ENCODE measurements at regions not wholly inside any gene's neighbourhood (a gene's known extent, or its start where the extent isn't known, plus 50 kb on each side); places are given as distances from the start of the nearest gene placed in this dataset.

GRCh38 chr4:96134806-96135205 is 294.9 kb downstream of the PDHA2 start:
- DNase-seq (no peak), ATAC-seq (no peak)
- Mint-ChIP-seq H3K4me3 (no peak overlapping the region), H3K9me3 (peaks cover 0 to 7% (median 0%) of the 10 kb centered on the region in 9 donors), H3K4me1 (no peaks in the 10 kb centered on the region), H3K36me3 (no peaks in the 10 kb centered on the region), H3K27me3 (no peaks in the 10 kb centered on the region), H3K27ac (no peak overlapping the region)
- POLR2A ChIA-PET, result no interaction called here

- no peak for ATAC-seq
- POLR2A ChIA-PET, result no interaction called here
- H3K27me3 Mint-ChIP-seq, result no peaks in the 10 kb centered on the region
- H3K9me3 Mint-ChIP-seq, result peaks cover 0 to 6% (median 0%) of the 10 kb centered on the region in 9 donors
- no peaks in the 10 kb centered on the region for H3K36me3 Mint-ChIP-seq
- H3K4me3 Mint-ChIP-seq, result no peak overlapping the region
- H3K27ac Mint-ChIP-seq, result no peak overlapping the region
- no peaks in the 10 kb centered on the region for H3K4me1 Mint-ChIP-seq
- DNase-seq, result no peak
Observed at GRCh38 chr4:96136056-96136455, 296.2 kb downstream of the PDHA2 start.

GRCh38 chr4:96139251-96139929 is 299.5 kb downstream of the PDHA2 start:
- no peak for DNase-seq
- no peak for ATAC-seq
- no peaks in the 10 kb centered on the region for H3K36me3 Mint-ChIP-seq
- POLR2A ChIA-PET, result no interaction called here
- H3K27me3 Mint-ChIP-seq, result no peaks in the 10 kb centered on the region
- peaks cover 0 to 13% (median 0%) of the 10 kb centered on the region in 9 donors for H3K9me3 Mint-ChIP-seq
- H3K27ac Mint-ChIP-seq, result no peak overlapping the region
- H3K4me1 Mint-ChIP-seq, result no peaks in the 10 kb centered on the region
- H3K4me3 Mint-ChIP-seq, result no peak overlapping the region

- Mint-ChIP-seq H3K9me3 (peaks cover 0 to 15% (median 0%) of the 10 kb centered on the region in 9 donors), H3K4me1 (peaks cover 0 to 2% (median 0%) of the 10 kb centered on the region in 4 donors), H3K27me3 (no peaks in the 10 kb centered on the region), H3K27ac (no peak overlapping the region), H3K36me3 (no peaks in the 10 kb centered on the region), H3K4me3 (no peak overlapping the region)
- no peak for ATAC-seq
- DNase-seq, result no peak
- POLR2A ChIA-PET, result no interaction called here
Observed at GRCh38 chr4:96145601-96146000, 305.7 kb downstream of the PDHA2 start.

GRCh38 chr4:96146686-96147085 is 306.8 kb downstream of the PDHA2 start:
- Mint-ChIP-seq H3K27ac (no peak overlapping the region), H3K4me3 (no peak overlapping the region), H3K9me3 (peaks cover 0 to 12% (median 0%) of the 10 kb centered on the region in 9 donors), H3K27me3 (no peaks in the 10 kb centered on the region), H3K36me3 (no peaks in the 10 kb centered on the region), H3K4me1 (peaks cover 0 to 2% (median 0%) of the 10 kb centered on the region in 4 donors)
- POLR2A ChIA-PET, result no interaction called here
- ATAC-seq (no peak), DNase-seq (no peak)

GRCh38 chr4:96149894-96150293 is 310.0 kb downstream of the PDHA2 start:
- no peak overlapping the region for H3K27ac Mint-ChIP-seq
- DNase-seq (no peak), ATAC-seq (no peak)
- peaks cover 0 to 2% (median 0%) of the 10 kb centered on the region in 4 donors for H3K4me1 Mint-ChIP-seq
- H3K27me3 Mint-ChIP-seq, result no peaks in the 10 kb centered on the region
- H3K9me3 Mint-ChIP-seq, result peaks cover 0 to 6% (median 0%) of the 10 kb centered on the region in 9 donors
- H3K4me3 Mint-ChIP-seq, result no peak overlapping the region
- H3K36me3 Mint-ChIP-seq, result no peaks in the 10 kb centered on the region
- POLR2A ChIA-PET, result no interaction called here

GRCh38 chr4:96150466-96150865 is 310.6 kb downstream of the PDHA2 start:
- H3K27ac Mint-ChIP-seq, result no peak overlapping the region

GRCh38 chr4:96152824-96153223 is 312.9 kb downstream of the PDHA2 start:
- peaks cover 0 to 7% (median 0%) of the 10 kb centered on the region in 9 donors for H3K9me3 Mint-ChIP-seq
- POLR2A ChIA-PET, result no interaction called here

More at GRCh38 chr4:96150466-96150865, 310.6 kb downstream of the PDHA2 start:
- Mint-ChIP-seq H3K36me3 (no peaks in the 10 kb centered on the region), H3K27me3 (no peaks in the 10 kb centered on the region), H3K4me3 (no peak overlapping the region), H3K4me1 (peaks cover 0 to 2% (median 0%) of the 10 kb centered on the region in 4 donors), H3K9me3 (peaks cover 0 to 6% (median 0%) of the 10 kb centered on the region in 9 donors)
- DNase-seq (no peak), ATAC-seq (no peak)
- POLR2A ChIA-PET, result no interaction called here

GRCh38 chr4:96154676-96155075 is 314.8 kb downstream of the PDHA2 start:
- Mint-ChIP-seq H3K27me3 (no peaks in the 10 kb centered on the region), H3K36me3 (no peaks in the 10 kb centered on the region), H3K4me1 (no peaks in the 10 kb centered on the region), H3K27ac (no peak overlapping the region), H3K9me3 (peaks cover 0 to 7% (median 0%) of the 10 kb centered on the region in 9 donors), H3K4me3 (no peak overlapping the region)
- POLR2A ChIA-PET, result no interaction called here
- DNase-seq (no peak), ATAC-seq (no peak)

More at GRCh38 chr4:96152824-96153223, 312.9 kb downstream of the PDHA2 start:
- Mint-ChIP-seq H3K4me3 (no peak overlapping the region), H3K36me3 (no peaks in the 10 kb centered on the region), H3K27me3 (no peaks in the 10 kb centered on the region), H3K4me1 (no peaks in the 10 kb centered on the region), H3K27ac (no peak overlapping the region)
- DNase-seq (no peak), ATAC-seq (no peak)

GRCh38 chr4:96162636-96163035 is 322.7 kb downstream of the PDHA2 start:
- no peak overlapping the region for H3K27ac Mint-ChIP-seq
- no peak for ATAC-seq
- DNase-seq, result no peak
- no peak overlapping the region for H3K4me3 Mint-ChIP-seq
- peaks cover 0 to 9% (median 0%) of the 10 kb centered on the region in 9 donors for H3K9me3 Mint-ChIP-seq
- no peaks in the 10 kb centered on the region for H3K4me1 Mint-ChIP-seq
- no peaks in the 10 kb centered on the region for H3K36me3 Mint-ChIP-seq
- POLR2A ChIA-PET, result no interaction called here
- H3K27me3 Mint-ChIP-seq, result no peaks in the 10 kb centered on the region

- Mint-ChIP-seq H3K27me3 (no peaks in the 10 kb centered on the region), H3K4me1 (no peaks in the 10 kb centered on the region)
Observed at GRCh38 chr4:96164814-96165351, 325.0 kb downstream of the PDHA2 start.

GRCh38 chr4:96166806-96167205 is 326.9 kb downstream of the PDHA2 start:
- H3K36me3 Mint-ChIP-seq, result no peaks in the 10 kb centered on the region
- H3K4me3 Mint-ChIP-seq, result no peak overlapping the region
- H3K27me3 Mint-ChIP-seq, result no peaks in the 10 kb centered on the region
- ATAC-seq, result no peak
- POLR2A ChIA-PET, result no interaction called here
- H3K27ac Mint-ChIP-seq, result no peak overlapping the region
- no peak for DNase-seq
- H3K9me3 Mint-ChIP-seq, result peaks cover 0 to 10% (median 0%) of the 10 kb centered on the region in 9 donors
- no peaks in the 10 kb centered on the region for H3K4me1 Mint-ChIP-seq

More at GRCh38 chr4:96164814-96165351, 325.0 kb downstream of the PDHA2 start:
- Mint-ChIP-seq H3K4me3 (no peak overlapping the region), H3K9me3 (peaks cover 0 to 6% (median 0%) of the 10 kb centered on the region in 9 donors), H3K27ac (no peak overlapping the region), H3K36me3 (no peaks in the 10 kb centered on the region)
- no peak for DNase-seq
- no peak for ATAC-seq
- POLR2A ChIA-PET, result no interaction called here

- no peaks in the 10 kb centered on the region for H3K36me3 Mint-ChIP-seq
- DNase-seq (no peak), ATAC-seq (no peak)
- no peak overlapping the region for H3K27ac Mint-ChIP-seq
- H3K27me3 Mint-ChIP-seq, result peaks cover 0 to 3% (median 0%) of the 10 kb centered on the region in 5 donors
- POLR2A ChIA-PET, result no interaction called here
- no peak overlapping the region for H3K4me3 Mint-ChIP-seq
- H3K4me1 Mint-ChIP-seq, result no peaks in the 10 kb centered on the region
- H3K9me3 Mint-ChIP-seq, result peaks cover 0 to 8% (median 0%) of the 10 kb centered on the region in 9 donors
Observed at GRCh38 chr4:96170198-96170597, 330.3 kb downstream of the PDHA2 start.

GRCh38 chr4:96173756-96174155 is 333.9 kb downstream of the PDHA2 start:
- H3K27ac Mint-ChIP-seq, result no peak overlapping the region
- no peak for DNase-seq
- no peak overlapping the region for H3K4me3 Mint-ChIP-seq
- POLR2A ChIA-PET, result no interaction called here
- no peaks in the 10 kb centered on the region for H3K4me1 Mint-ChIP-seq
- ATAC-seq, result no peak
- peaks cover 0 to 12% (median 0%) of the 10 kb centered on the region in 9 donors for H3K9me3 Mint-ChIP-seq
- H3K27me3 Mint-ChIP-seq, result peaks cover 0 to 3% (median 0%) of the 10 kb centered on the region in 5 donors
- no peaks in the 10 kb centered on the region for H3K36me3 Mint-ChIP-seq

Data from naive thymus-derived CD8-positive, alpha-beta T cell (primary cell).